AG04449 (cell line): ENCODE measurements at regions not wholly inside any gene's neighbourhood (a gene's known extent, or its start where the extent isn't known, plus 50 kb on each side); places are given as distances from the start of the nearest gene placed in this dataset.
A peak's percentile ranks its signal among the peaks of the same experiment; 100 is the strongest.

ENCODE experiments used
- CTCF ChIA-PET: fragments of 350-600 bp; formaldehyde crosslinking; extraction: SDS; loops from one replicate; lab custom pipeline; 2021; ENCODE audit warnings: antibody characterized with exemption; lab: Yijun Ruan, JAX
- POLR2A ChIA-PET: fragments of 400-600, 350-600 bp; formaldehyde crosslinking; extraction: SDS; loops from one replicate; lab custom pipeline; 2020; ENCODE audit warnings: antibody characterized with exemption, inconsistent platforms; lab: Yijun Ruan, JAX
- DNase-seq: peaks from one replicate; pipeline ENCODE4 v3.0.0-alpha.2; 2010; ENCODE audit warnings: low read depth, low spot score
- H3K4me3 ChIP-seq: 2 replicates; pipeline ENCODE4 v1.5.1; 2011; ENCODE audit warnings: low read depth, mild to moderate bottlenecking, control low read depth, low read length
- TF ChIP-seq, protein P1 (sequence below): IDR thresholded peaks from one replicate; pipeline ENCODE4 v1.5.1; 2011; ENCODE audit warnings: mild to moderate bottlenecking, moderate library complexity, low read length, control low read depth, inconsistent platforms; ENCODE audit not compliant: insufficient read depth; ENCODE audit errors: missing control alignments

DNA sequence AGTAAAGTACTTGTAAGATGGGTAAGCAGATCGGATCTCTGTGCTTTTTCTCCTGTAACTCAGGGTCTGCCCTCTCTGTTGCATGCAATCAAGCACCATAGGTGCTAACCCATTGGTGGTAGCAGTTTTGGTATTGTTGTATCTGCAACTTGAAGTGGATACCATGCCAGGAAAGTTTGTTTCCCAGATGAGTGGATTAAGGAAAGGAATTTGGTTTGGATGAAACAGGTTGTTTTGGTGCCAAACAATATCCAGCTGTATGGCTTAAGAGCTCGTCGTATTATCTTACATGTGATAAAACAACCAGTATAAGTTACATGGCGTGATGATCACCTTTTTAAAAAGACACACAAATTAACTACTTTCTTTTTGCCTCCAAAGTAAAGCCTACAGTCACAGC is 280.9 kb upstream of the TENM3 start:
- POLR2A ChIA-PET, result no interaction called here
- CTCF ChIA-PET, result no interaction called here
- DNase-seq, result no peak
- H3K4me3 ChIP-seq, result no peak overlapping the region
- TF ChIP-seq, protein P1, sequence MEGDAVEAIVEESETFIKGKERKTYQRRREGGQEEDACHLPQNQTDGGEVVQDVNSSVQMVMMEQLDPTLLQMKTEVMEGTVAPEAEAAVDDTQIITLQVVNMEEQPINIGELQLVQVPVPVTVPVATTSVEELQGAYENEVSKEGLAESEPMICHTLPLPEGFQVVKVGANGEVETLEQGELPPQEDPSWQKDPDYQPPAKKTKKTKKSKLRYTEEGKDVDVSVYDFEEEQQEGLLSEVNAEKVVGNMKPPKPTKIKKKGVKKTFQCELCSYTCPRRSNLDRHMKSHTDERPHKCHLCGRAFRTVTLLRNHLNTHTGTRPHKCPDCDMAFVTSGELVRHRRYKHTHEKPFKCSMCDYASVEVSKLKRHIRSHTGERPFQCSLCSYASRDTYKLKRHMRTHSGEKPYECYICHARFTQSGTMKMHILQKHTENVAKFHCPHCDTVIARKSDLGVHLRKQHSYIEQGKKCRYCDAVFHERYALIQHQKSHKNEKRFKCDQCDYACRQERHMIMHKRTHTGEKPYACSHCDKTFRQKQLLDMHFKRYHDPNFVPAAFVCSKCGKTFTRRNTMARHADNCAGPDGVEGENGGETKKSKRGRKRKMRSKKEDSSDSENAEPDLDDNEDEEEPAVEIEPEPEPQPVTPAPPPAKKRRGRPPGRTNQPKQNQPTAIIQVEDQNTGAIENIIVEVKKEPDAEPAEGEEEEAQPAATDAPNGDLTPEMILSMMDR, result no peak

- no peak for DNase-seq
- TF ChIP-seq, protein P1, result no peak
- ChIA-PET CTCF (no interaction called here), POLR2A (no interaction called here)
- H3K4me3 ChIP-seq, result no peak overlapping the region
These were observed 278.5 kb upstream of the TENM3 start for GRCh38 chr4:181964731-181965130.

- TF ChIP-seq, protein P1, result no peak
- H3K4me3 ChIP-seq, result no peak overlapping the region
- CTCF ChIA-PET, result no interaction called here
- DNase-seq, result no peak
- POLR2A ChIA-PET, result no interaction called here
These were observed 277.1 kb upstream of the TENM3 start for GRCh38 chr4:181966104-181966551.

DNA sequence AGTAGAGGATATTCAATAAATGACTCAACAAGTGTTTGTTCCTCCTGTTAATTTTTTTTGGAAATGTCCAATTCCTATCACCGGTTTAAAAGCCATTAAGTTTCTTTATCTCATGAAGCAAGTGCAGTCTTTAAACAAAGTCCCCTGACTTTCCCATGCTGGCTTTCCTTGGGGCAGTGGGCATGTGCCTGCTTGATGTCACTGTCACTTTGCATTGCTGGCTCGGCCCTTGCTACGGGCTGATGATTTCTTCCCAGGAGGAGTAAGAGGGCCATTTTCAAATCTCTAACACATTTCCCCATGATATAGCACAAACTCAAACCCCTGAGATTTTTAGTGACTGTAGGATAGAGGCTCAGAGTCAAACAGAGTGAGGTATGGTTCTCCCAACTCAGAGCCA is 275.8 kb upstream of the TENM3 start:
- ChIA-PET CTCF (no interaction called here), POLR2A (no interaction called here)
- DNase-seq, result no peak
- no peak overlapping the region for H3K4me3 ChIP-seq
- TF ChIP-seq, protein P1, result no peak

DNA sequence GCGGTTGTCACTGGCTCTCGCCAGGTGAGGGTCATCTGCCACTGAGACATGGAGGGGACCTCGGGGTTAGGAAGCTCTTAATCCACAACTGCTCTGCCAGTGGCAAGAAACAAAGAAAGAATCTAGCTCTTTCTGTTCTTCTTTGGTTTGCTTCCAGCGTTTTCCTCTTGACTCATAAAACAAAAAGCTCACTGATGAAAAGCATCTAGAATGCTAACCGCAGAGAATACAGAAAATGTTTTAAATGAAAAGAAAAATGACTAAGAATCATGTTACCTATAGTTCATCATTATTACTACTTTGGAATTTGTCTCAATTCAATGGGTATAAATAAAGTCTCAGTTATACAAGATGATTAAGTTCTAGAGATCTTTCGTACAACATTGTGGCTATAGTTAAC is 274.8 kb upstream of the TENM3 start:
- CTCF ChIA-PET, result no interaction called here
- TF ChIP-seq, protein P1, result no peak
- peak; percentile 59 for DNase-seq
- no peak overlapping the region for H3K4me3 ChIP-seq
- POLR2A ChIA-PET, result interaction anchor here (1.1 kb wide), 1 partner anchor 11 kb away, joined by 5 read pairs; no protein-coding TSS in a partner anchor

- ChIA-PET POLR2A (no interaction called here), CTCF (no interaction called here)
- H3K4me3 ChIP-seq, result no peak overlapping the region
- DNase-seq, result no peak
- TF ChIP-seq, protein P1, result no peak
These were observed 274.1 kb upstream of the TENM3 start for GRCh38 chr4:181969151-181969550.
